ENCODE measurements at regions not wholly inside any gene's neighbourhood (a gene's known extent, or its start where the extent isn't known, plus 50 kb on each side); places are given as distances from the start of the nearest gene placed in this dataset.

- POLR2A ChIA-PET = no interaction called here
- Histone ChIP-seq H3K27ac (ENCODE audit: low read length) (no peak overlapping the region), H3K27me3 (ENCODE audit: control insufficient read depth, insufficient read depth, low read length) (no peaks in the 10 kb centered on the region), H3K36me3 (ENCODE audit: control insufficient read depth, insufficient read depth, low read length) (no peaks in the 10 kb centered on the region), H3K4me3 (ENCODE audit: low read depth in 2 of 2, low read length in 2 of 2) (no peak overlapping the region), H3K4me1 (ENCODE audit: control insufficient read depth, insufficient read depth, low read length) (no peaks in the 10 kb centered on the region), H3K9me3 (ENCODE audit: control insufficient read depth, insufficient read depth, low read depth, low read length) (no peaks in the 10 kb centered on the region)
- intact Hi-C loops (cut with micrococcal nuclease; ENCODE audit: unreplicated experiment) (no loop called here), in situ Hi-C loops (cut with HindIII; ENCODE audit: low pct_unique_long_range_greater_than_20kb, low sequenced_read_pairs) (no loop called here)
- DNase-seq (ENCODE audit: low read depth, low spot score) (no peak), ATAC-seq (no peak)
- TF ChIP-seq REST (IDR thresholded peaks at IDR 0.05; ENCODE audit: insufficient read depth in 1 of 2, low read depth in 2 of 2, low read length in 1 of 2) (no peak), POLR2AphosphoS5 (IDR thresholded peaks at IDR 0.05; ENCODE audit: low read depth, low read length) (no peak), TCF7L2 (IDR thresholded peaks at IDR 0.05; ENCODE audit: low read depth, low read length) (no peak), SIN3A (IDR thresholded peaks at IDR 0.05; ENCODE audit: borderline replicate concordance, insufficient read depth, low read depth, low read length) (no peak), CTCF (IDR thresholded peaks at IDR 0.05) (no peak)
- CTCF ChIA-PET = no interaction called here
- no TSS peak for BruUV-seq (replicated peaks)
These were observed 309.8 kb upstream of the N4BP1 start for GRCh38 chr16:48919791-48920190.

GRCh38 chr16:48918520-48919258 is 308.7 kb upstream of the N4BP1 start:
- DNase-seq (ENCODE audit: low read depth, low spot score) = no peak
- Histone ChIP-seq H3K27me3 (ENCODE audit: control insufficient read depth, insufficient read depth, low read length) (no peaks in the 10 kb centered on the region), H3K9me3 (ENCODE audit: control insufficient read depth, insufficient read depth, low read depth, low read length) (no peaks in the 10 kb centered on the region), H3K4me1 (ENCODE audit: control insufficient read depth, insufficient read depth, low read length) (no peaks in the 10 kb centered on the region), H3K36me3 (ENCODE audit: control insufficient read depth, insufficient read depth, low read length) (no peaks in the 10 kb centered on the region), H3K27ac (ENCODE audit: low read length) (no peak overlapping the region), H3K4me3 (ENCODE audit: low read depth in 2 of 2, low read length in 2 of 2) (no peak overlapping the region)
- ATAC-seq = 0 out of 2 replicates have a peak, but pooled peaks have one; percentile 21
- ChIA-PET CTCF (no interaction called here), POLR2A (no interaction called here)
- BruUV-seq (replicated peaks) = no TSS peak
- in situ Hi-C loops (cut with HindIII; ENCODE audit: low pct_unique_long_range_greater_than_20kb, low sequenced_read_pairs) = no loop called here
- intact Hi-C loops (cut with micrococcal nuclease; ENCODE audit: unreplicated experiment) = no loop called here
- TF ChIP-seq TCF7L2 (IDR thresholded peaks at IDR 0.05; ENCODE audit: low read depth, low read length) (no peak), REST (IDR thresholded peaks at IDR 0.05; ENCODE audit: insufficient read depth in 1 of 2, low read depth in 2 of 2, low read length in 1 of 2) (no peak), SIN3A (IDR thresholded peaks at IDR 0.05; ENCODE audit: borderline replicate concordance, insufficient read depth, low read depth, low read length) (no peak), POLR2AphosphoS5 (IDR thresholded peaks at IDR 0.05; ENCODE audit: low read depth, low read length) (no peak), CTCF (IDR thresholded peaks at IDR 0.05) (no peak)

All from Panc1 (cell line).